ENCODE measurements at regions not wholly inside any gene's neighbourhood (a gene's known extent, or its start where the extent isn't known, plus 50 kb on each side); places are given as distances from the start of the nearest gene placed in this dataset.

GRCh38 chr12:5246196-5246595, 185.7 kb upstream of the NTF3 start (continued):
- TF ChIP-seq EZH2phosphoT487 (IDR thresholded peaks at IDR 0.05; ENCODE audit: unreplicated experiment) (no peak), ZNF114 (CRISPR knock-in tag; IDR thresholded peaks at IDR 0.05) (no peak), CREB1 (CRISPR knock-in tag; IDR thresholded peaks at IDR 0.05; ENCODE audit: low read depth) (no peak), NANOG (IDR thresholded peaks at IDR 0.05; ENCODE audit: borderline replicate concordance) (peak; percentile 35; the same call in 1 of the 2 replicates), POLR2AphosphoS5 (IDR thresholded peaks at IDR 0.05; ENCODE audit: low read depth) (no peak), EZH2 (IDR thresholded peaks at IDR 0.05; ENCODE audit: low read depth, unreplicated experiment) (no peak)

GRCh38 chr12:5247144-5247543, 184.8 kb upstream of the NTF3 start:
- Histone ChIP-seq H3K4me1 (ENCODE audit: insufficient read depth) (peaks cover 34% of the 10 kb centered on the region), H3K27ac (ENCODE audit: low read depth) (no peak overlapping the region), H3K27me3 (ENCODE audit: insufficient read depth) (no peaks in the 10 kb centered on the region), H3K36me3 (ENCODE audit: insufficient read depth) (no peaks in the 10 kb centered on the region), H3K4me3 (no peak overlapping the region), H3K4me2 (peak overlapping the region; percentile 66), H4K20me1 (replicated peaks; ENCODE audit: insufficient read depth) (no peaks in the 10 kb centered on the region), H3K9me2 (ENCODE audit: insufficient read depth) (peaks cover 12% of the 10 kb centered on the region; the same call in 1 of the 2 replicates), H3F3A (replicated peaks; ENCODE audit: low read depth) (no peaks in the 10 kb centered on the region), H2AFZ (no peak overlapping the region), H3K79me2 (replicated peaks; ENCODE audit: insufficient read depth) (no peaks in the 10 kb centered on the region)
- DNase-seq (ENCODE audit: low spot score), result no peak
- TF ChIP-seq CTCF (conservative IDR thresholded peaks at IDR 0.05; ENCODE audit: low read depth in 2 of 2) (no peak), NANOG (IDR thresholded peaks at IDR 0.05; ENCODE audit: borderline replicate concordance) (no peak), EZH2 (IDR thresholded peaks at IDR 0.05; ENCODE audit: low read depth, unreplicated experiment) (no peak), ZNF331 (CRISPR knock-in tag; IDR thresholded peaks at IDR 0.05; ENCODE audit: low read depth) (no peak), CREB1 (CRISPR knock-in tag; IDR thresholded peaks at IDR 0.05; ENCODE audit: low read depth) (no peak), STAT1 (IDR thresholded peaks at IDR 0.05; ENCODE audit: unreplicated experiment) (no peak), POLR2AphosphoS5 (IDR thresholded peaks at IDR 0.05; ENCODE audit: low read depth) (no peak), ZNF114 (CRISPR knock-in tag; IDR thresholded peaks at IDR 0.05) (no peak), REST (IDR thresholded peaks at IDR 0.05; ENCODE audit: unreplicated experiment) (no peak), EZH2phosphoT487 (IDR thresholded peaks at IDR 0.05; ENCODE audit: unreplicated experiment) (no peak)
- TF ChIP-seq, protein P1, sequence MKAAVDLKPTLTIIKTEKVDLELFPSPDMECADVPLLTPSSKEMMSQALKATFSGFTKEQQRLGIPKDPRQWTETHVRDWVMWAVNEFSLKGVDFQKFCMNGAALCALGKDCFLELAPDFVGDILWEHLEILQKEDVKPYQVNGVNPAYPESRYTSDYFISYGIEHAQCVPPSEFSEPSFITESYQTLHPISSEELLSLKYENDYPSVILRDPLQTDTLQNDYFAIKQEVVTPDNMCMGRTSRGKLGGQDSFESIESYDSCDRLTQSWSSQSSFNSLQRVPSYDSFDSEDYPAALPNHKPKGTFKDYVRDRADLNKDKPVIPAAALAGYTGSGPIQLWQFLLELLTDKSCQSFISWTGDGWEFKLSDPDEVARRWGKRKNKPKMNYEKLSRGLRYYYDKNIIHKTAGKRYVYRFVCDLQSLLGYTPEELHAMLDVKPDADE (IDR thresholded peaks at IDR 0.05), result no peak
- TF ChIP-seq, protein P2, sequence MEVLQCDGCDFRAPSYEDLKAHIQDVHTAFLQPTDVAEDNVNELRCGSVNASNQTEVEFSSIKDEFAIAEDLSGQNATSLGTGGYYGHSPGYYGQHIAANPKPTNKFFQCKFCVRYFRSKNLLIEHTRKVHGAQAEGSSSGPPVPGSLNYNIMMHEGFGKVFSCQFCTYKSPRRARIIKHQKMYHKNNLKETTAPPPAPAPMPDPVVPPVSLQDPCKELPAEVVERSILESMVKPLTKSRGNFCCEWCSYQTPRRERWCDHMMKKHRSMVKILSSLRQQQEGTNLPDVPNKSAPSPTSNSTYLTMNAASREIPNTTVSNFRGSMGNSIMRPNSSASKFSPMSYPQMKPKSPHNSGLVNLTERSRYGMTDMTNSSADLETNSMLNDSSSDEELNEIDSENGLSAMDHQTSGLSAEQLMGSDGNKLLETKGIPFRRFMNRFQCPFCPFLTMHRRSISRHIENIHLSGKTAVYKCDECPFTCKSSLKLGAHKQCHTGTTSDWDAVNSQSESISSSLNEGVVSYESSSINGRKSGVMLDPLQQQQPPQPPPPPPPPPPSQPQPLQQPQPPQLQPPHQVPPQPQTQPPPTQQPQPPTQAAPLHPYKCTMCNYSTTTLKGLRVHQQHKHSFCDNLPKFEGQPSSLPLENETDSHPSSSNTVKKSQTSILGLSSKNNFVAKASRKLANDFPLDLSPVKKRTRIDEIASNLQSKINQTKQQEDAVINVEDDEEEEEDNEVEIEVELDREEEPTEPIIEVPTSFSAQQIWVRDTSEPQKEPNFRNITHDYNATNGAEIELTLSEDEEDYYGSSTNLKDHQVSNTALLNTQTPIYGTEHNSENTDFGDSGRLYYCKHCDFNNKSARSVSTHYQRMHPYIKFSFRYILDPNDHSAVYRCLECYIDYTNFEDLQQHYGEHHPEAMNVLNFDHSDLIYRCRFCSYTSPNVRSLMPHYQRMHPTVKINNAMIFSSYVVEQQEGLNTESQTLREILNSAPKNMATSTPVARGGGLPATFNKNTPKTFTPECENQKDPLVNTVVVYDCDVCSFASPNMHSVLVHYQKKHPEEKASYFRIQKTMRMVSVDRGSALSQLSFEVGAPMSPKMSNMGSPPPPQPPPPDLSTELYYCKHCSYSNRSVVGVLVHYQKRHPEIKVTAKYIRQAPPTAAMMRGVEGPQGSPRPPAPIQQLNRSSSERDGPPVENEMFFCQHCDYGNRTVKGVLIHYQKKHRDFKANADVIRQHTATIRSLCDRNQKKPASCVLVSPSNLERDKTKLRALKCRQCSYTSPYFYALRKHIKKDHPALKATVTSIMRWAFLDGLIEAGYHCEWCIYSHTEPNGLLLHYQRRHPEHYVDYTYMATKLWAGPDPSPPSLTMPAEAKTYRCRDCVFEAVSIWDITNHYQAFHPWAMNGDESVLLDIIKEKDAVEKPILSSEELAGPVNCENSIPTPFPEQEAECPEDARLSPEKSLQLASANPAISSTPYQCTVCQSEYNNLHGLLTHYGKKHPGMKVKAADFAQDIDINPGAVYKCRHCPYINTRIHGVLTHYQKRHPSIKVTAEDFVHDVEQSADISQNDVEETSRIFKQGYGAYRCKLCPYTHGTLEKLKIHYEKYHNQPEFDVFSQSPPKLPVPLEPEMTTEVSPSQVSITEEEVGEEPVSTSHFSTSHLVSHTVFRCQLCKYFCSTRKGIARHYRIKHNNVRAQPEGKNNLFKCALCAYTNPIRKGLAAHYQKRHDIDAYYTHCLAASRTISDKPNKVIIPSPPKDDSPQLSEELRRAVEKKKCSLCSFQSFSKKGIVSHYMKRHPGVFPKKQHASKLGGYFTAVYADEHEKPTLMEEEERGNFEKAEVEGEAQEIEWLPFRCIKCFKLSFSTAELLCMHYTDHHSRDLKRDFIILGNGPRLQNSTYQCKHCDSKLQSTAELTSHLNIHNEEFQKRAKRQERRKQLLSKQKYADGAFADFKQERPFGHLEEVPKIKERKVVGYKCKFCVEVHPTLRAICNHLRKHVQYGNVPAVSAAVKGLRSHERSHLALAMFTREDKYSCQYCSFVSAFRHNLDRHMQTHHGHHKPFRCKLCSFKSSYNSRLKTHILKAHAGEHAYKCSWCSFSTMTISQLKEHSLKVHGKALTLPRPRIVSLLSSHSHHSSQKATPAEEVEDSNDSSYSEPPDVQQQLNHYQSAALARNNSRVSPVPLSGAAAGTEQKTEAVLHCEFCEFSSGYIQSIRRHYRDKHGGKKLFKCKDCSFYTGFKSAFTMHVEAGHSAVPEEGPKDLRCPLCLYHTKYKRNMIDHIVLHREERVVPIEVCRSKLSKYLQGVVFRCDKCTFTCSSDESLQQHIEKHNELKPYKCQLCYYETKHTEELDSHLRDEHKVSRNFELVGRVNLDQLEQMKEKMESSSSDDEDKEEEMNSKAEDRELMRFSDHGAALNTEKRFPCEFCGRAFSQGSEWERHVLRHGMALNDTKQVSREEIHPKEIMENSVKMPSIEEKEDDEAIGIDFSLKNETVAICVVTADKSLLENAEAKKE (CRISPR knock-in tag; IDR thresholded peaks at IDR 0.05), result no peak
- no peak for ATAC-seq
- Mint-ChIP-seq H3K36me3 (ENCODE audit: low read depth) (peaks cover 4% of the 10 kb centered on the region; the same call in 1 of the 3 replicates), H3K27me3 (ENCODE audit: insufficient read depth, low read depth, poor library complexity) (peaks cover 3% of the 10 kb centered on the region), H3K9me3 (peaks cover 4% of the 10 kb centered on the region; the same call in 1 of the 3 replicates), H3K4me3 (no peak overlapping the region), H3K27ac (no peak overlapping the region), H3K4me1 (peaks cover 35% of the 10 kb centered on the region)
